Right hindlimb (tissue), 1 donor: ENCODE measurements at regions not wholly inside any gene's neighbourhood (a gene's known extent, or its start where the extent isn't known, plus 50 kb on each side); places are given as distances from the start of the nearest gene placed in this dataset.
"Not testable (repeated sequence)": the region's sequence is repeated elsewhere in the genome, so short reads cannot be mapped to it uniquely, and the experiment has no call there.

Experiments used
- DNase-seq: peaks from one replicate; pipeline ENCODE4 v3.0.0-alpha.2; 2018

- no peak for DNase-seq
Observed at GRCh38 chr16:86219655-86220445, 290.5 kb upstream of the FOXF1 start.

GRCh38 chr16:86220561-86220960 lies 289.8 kb upstream of the FOXF1 start:
- DNase-seq, result no peak

GRCh38 chr16:86221085-86221484 lies 289.2 kb upstream of the FOXF1 start:
- no peak for DNase-seq

GRCh38 chr16:86222547-86222946 lies 287.8 kb upstream of the FOXF1 start:
- no peak for DNase-seq

- DNase-seq, result no peak
Observed at GRCh38 chr16:86222965-86223551, 287.3 kb upstream of the FOXF1 start.

- DNase-seq, result no peak
Observed at GRCh38 chr16:86224126-86224525, 286.2 kb upstream of the FOXF1 start.

GRCh38 chr16:86224629-86225028 lies 285.7 kb upstream of the FOXF1 start:
- no peak for DNase-seq

- DNase-seq, result no peak
Observed at GRCh38 chr16:86225905-86226371, 284.4 kb upstream of the FOXF1 start.

GRCh38 chr16:86227041-86227440 lies 283.3 kb upstream of the FOXF1 start:
- no peak for DNase-seq

- no peak for DNase-seq
Observed at GRCh38 chr16:86227801-86228200, 282.5 kb upstream of the FOXF1 start.

GRCh38 chr16:86228713-86229112 lies 281.6 kb upstream of the FOXF1 start:
- DNase-seq, result no peak

GRCh38 chr16:86229283-86229682 lies 281.0 kb upstream of the FOXF1 start:
- no peak for DNase-seq

- no peak for DNase-seq
Observed at GRCh38 chr16:86229866-86230656, 280.3 kb upstream of the FOXF1 start.

- no peak for DNase-seq
Observed at GRCh38 chr16:86231321-86231995, 278.9 kb upstream of the FOXF1 start.

GRCh38 chr16:86231996-86232350 lies 278.4 kb upstream of the FOXF1 start:
- DNase-seq, result no peak

GRCh38 chr16:86232496-86232895 lies 277.8 kb upstream of the FOXF1 start:
- no peak for DNase-seq

GRCh38 chr16:86233506-86233905 lies 276.8 kb upstream of the FOXF1 start:
- DNase-seq, result not testable (repeated sequence)

- no peak for DNase-seq
Observed at GRCh38 chr16:86239381-86239780, 270.9 kb upstream of the FOXF1 start.

- no peak for DNase-seq
Observed at GRCh38 chr16:86240716-86241363, 269.5 kb upstream of the FOXF1 start.

- DNase-seq, result no peak
Observed at GRCh38 chr16:86241681-86242080, 268.6 kb upstream of the FOXF1 start.

GRCh38 chr16:86242244-86243122 lies 267.8 kb upstream of the FOXF1 start:
- no peak for DNase-seq

- no peak for DNase-seq
Observed at GRCh38 chr16:86243123-86243473, 267.2 kb upstream of the FOXF1 start.
